ENCODE measurements at regions not wholly inside any gene's neighbourhood (a gene's known extent, or its start where the extent isn't known, plus 50 kb on each side); places are given as distances from the start of the nearest gene placed in this dataset.

DNA sequence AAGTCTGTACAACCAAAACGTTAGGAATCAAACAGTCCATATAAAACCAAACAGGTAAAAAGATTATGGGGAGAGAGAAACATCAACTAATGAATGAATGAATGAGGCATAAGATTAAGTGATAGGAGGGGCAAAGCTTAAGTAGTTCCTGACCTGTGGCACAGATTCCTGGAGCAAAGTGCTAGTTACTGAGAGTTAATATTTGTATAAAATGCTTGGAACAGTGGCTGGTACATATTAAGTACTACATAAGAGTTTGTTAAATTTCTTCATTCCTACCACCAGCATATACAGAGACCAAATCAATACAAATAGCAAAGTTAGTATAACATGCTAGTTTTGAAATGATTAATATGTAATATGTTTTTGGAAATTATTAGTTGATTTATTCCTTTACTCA is 363.7 kb downstream of the ADAM29 start:
- in situ Hi-C loops (cut with MboI; ENCODE audit: low sequenced_read_pairs in 4 of 4): no loop called here
- H3K9me3 ChIP-seq: no peaks in the 10 kb centered on the region
- no peaks in the 10 kb centered on the region for H3K4me1 ChIP-seq
- TF ChIP-seq POLR2A (IDR thresholded peaks at IDR 0.05): no peak
- no peak for TF ChIP-seq CTCF (IDR thresholded peaks at IDR 0.05 in 4 of 5, conservative IDR thresholded peaks at IDR 0.05 in 1 of 5)
- H3K27me3 ChIP-seq: no peaks in the 10 kb centered on the region
- intact Hi-C loops (cut with DNase I; ENCODE audit: low total_unique reads): no loop called here
- H3K36me3 ChIP-seq: no peaks in the 10 kb centered on the region
- H3K4me3 ChIP-seq: no peak overlapping the region
- ATAC-seq (no peak), DNase-seq (no peak)
- H3K27ac ChIP-seq: no peak overlapping the region

GRCh38 chr4:175282407-175282806 is 364.2 kb downstream of the ADAM29 start:
- Histone ChIP-seq H3K27me3 (no peaks in the 10 kb centered on the region), H3K9me3 (no peaks in the 10 kb centered on the region), H3K4me1 (no peaks in the 10 kb centered on the region), H3K27ac (no peak overlapping the region), H3K4me3 (no peak overlapping the region), H3K36me3 (no peaks in the 10 kb centered on the region)
- in situ Hi-C loops (cut with MboI; ENCODE audit: low sequenced_read_pairs in 4 of 4) (no loop called here), intact Hi-C loops (cut with DNase I; ENCODE audit: low total_unique reads) (no loop called here)
- no peak for ATAC-seq
- no peak for DNase-seq
- no peak for TF ChIP-seq CTCF (IDR thresholded peaks at IDR 0.05 in 4 of 5, conservative IDR thresholded peaks at IDR 0.05 in 1 of 5)
- TF ChIP-seq POLR2A (IDR thresholded peaks at IDR 0.05): no peak

DNA sequence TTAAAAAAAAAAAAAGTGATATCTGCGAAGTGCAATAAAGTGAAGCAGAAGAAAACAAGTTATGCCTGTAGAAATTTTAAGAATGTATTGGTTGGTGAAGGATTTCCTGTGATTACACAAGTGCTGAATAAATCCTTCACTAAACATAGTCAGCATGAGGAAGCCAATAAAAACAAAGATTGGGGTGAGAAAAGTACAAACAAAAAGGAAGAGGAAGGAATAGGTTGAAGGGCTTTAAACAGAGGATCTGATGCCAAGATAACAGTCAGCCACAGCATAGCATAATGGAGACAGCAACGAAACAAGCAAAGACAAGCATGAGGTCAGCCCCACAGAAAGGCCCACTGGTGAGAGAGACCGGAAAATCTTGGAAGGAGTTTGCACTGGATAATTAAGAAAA is 372.2 kb downstream of the ADAM29 start:
- no peaks in the 10 kb centered on the region for H3K36me3 ChIP-seq
- H3K27ac ChIP-seq: no peak overlapping the region
- ATAC-seq (no peak), DNase-seq (no peak)
- no peak for TF ChIP-seq POLR2A (IDR thresholded peaks at IDR 0.05)
- no peak for TF ChIP-seq CTCF (IDR thresholded peaks at IDR 0.05 in 4 of 5, conservative IDR thresholded peaks at IDR 0.05 in 1 of 5)
- H3K9me3 ChIP-seq: no peaks in the 10 kb centered on the region
- in situ Hi-C loops (cut with MboI; ENCODE audit: low sequenced_read_pairs in 4 of 4) (no loop called here), intact Hi-C loops (cut with DNase I; ENCODE audit: low total_unique reads) (no loop called here)
- H3K27me3 ChIP-seq: no peaks in the 10 kb centered on the region
- no peak overlapping the region for H3K4me3 ChIP-seq
- H3K4me1 ChIP-seq: no peaks in the 10 kb centered on the region

DNA sequence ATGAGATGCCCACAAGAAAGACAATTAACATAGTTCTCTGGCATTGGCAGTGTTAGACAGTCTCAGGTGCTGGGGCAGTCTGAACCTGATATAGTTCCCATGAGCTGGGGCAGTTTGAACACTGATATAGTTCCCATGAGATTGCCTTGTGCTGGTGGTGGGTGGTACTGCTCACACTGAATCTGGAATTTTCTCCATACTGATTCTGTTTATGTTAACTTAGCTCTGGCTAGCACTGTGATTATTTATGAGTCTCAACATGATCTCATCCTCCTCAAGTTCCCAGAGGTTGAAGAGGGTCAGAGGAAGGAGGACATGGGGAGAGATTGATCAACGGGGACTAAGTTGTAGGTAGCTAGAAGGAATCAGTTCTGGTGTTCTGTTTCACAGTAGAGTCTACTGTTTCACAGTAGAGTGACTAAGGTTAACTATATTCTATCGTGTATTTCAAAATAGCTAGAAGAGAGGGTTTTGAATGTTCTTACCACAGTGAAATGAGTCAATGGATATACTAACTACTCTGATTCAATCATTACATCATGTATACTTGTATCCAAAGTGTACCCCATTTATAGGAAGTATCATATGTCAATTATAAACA is 379.9 kb downstream of the ADAM29 start:
- in situ Hi-C loops (cut with MboI; ENCODE audit: low sequenced_read_pairs in 4 of 4): no loop called here

More for the DNA sequence above, 379.9 kb downstream of the ADAM29 start:
- intact Hi-C loops (cut with DNase I; ENCODE audit: low total_unique reads): no loop called here
- DNase-seq (no peak), ATAC-seq (no peak)
- Histone ChIP-seq H3K36me3 (no peaks in the 10 kb centered on the region), H3K4me3 (no peak overlapping the region), H3K4me1 (no peaks in the 10 kb centered on the region), H3K27ac (no peak overlapping the region), H3K27me3 (no peaks in the 10 kb centered on the region), H3K9me3 (no peaks in the 10 kb centered on the region)
- TF ChIP-seq POLR2A (IDR thresholded peaks at IDR 0.05): no peak
- no peak for TF ChIP-seq CTCF (IDR thresholded peaks at IDR 0.05 in 4 of 5, conservative IDR thresholded peaks at IDR 0.05 in 1 of 5)

Data from gastrocnemius medialis (tissue), 4 donors.